Hepatocyte (in vitro differentiated cells): ENCODE measurements at regions not wholly inside any gene's neighbourhood (a gene's known extent, or its start where the extent isn't known, plus 50 kb on each side); places are given as distances from the start of the nearest gene placed in this dataset.

Source experiments
- EZH2 ChIP-seq: fragments of 200-600 bp; sonication (generic); IDR thresholded peaks from 2 replicates; pipeline ENCODE4 v1.6.1; 2016; ENCODE audit warnings: antibody characterized with exemption, mild to moderate bottlenecking, borderline replicate concordance
- EZH2phosphoT487 ChIP-seq: fragments of 200-600 bp; sonication (generic); IDR thresholded peaks from one replicate; pipeline ENCODE4 v1.6.1; 2018; ENCODE audit warnings: antibody characterized with exemption, mild to moderate bottlenecking, low read depth, moderate library complexity; ENCODE audit not compliant: unreplicated experiment, severe bottlenecking
- TF ChIP-seq, protein P1 (sequence below): fragments of 200-600 bp; sonication (generic); IDR thresholded peaks from 2 replicates; pipeline ENCODE4 v1.5.1; 2016; ENCODE audit warnings: antibody characterized with exemption, mild to moderate bottlenecking; ENCODE audit not compliant: poor library complexity

DNA sequence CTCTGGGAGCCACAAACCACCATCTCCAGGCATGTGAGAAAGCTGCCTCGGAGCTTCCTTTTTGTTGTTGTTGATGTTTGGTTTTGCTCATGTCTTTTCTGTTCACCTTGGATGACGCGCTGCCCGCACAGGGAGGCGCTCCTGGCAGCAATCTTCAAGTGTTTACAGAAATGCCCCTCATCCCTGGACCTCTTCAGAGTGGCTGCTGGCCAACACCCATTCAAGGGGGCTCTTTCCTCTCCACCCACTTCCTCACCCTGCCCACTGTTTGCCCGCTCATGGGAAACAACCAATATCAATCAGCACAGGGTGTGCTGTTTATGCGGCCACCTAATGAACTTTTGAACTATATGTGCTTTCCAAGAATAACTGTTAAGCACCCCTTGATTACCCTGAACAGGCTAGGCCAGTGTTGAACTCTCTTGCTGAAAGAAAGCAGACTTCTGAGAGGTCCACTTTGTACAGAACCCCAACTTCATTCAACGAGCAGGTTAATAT lies 355.1 kb upstream of the CLNK start:
- TF ChIP-seq, protein P1, sequence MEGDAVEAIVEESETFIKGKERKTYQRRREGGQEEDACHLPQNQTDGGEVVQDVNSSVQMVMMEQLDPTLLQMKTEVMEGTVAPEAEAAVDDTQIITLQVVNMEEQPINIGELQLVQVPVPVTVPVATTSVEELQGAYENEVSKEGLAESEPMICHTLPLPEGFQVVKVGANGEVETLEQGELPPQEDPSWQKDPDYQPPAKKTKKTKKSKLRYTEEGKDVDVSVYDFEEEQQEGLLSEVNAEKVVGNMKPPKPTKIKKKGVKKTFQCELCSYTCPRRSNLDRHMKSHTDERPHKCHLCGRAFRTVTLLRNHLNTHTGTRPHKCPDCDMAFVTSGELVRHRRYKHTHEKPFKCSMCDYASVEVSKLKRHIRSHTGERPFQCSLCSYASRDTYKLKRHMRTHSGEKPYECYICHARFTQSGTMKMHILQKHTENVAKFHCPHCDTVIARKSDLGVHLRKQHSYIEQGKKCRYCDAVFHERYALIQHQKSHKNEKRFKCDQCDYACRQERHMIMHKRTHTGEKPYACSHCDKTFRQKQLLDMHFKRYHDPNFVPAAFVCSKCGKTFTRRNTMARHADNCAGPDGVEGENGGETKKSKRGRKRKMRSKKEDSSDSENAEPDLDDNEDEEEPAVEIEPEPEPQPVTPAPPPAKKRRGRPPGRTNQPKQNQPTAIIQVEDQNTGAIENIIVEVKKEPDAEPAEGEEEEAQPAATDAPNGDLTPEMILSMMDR, result no peak
- TF ChIP-seq EZH2, result no peak
- TF ChIP-seq EZH2phosphoT487, result no peak
